ENCODE measurements at regions not wholly inside any gene's neighbourhood (a gene's known extent, or its start where the extent isn't known, plus 50 kb on each side); places are given as distances from the start of the nearest gene placed in this dataset.
"Not testable (repeated sequence)": the region's sequence is repeated elsewhere in the genome, so short reads cannot be mapped to it uniquely, and the experiment has no call there.

GRCh38 chr12:28709986-28710685 is 438.9 kb upstream of the FAR2 start:
- no peak overlapping the region for H3K4me3 ChIP-seq
- no peaks in the 10 kb centered on the region for H3K27me3 ChIP-seq
- H3K27ac ChIP-seq = no peak overlapping the region
- H3K4me1 ChIP-seq = no peaks in the 10 kb centered on the region
- H3K36me3 ChIP-seq = no peaks in the 10 kb centered on the region
- no peak for DNase-seq
- no peaks in the 10 kb centered on the region for H3K9me3 ChIP-seq (replicated peaks)

- Histone ChIP-seq H3K27ac (no peak overlapping the region), H3K9me3 (replicated peaks) (no peaks in the 10 kb centered on the region), H3K27me3 (no peaks in the 10 kb centered on the region), H3K4me3 (no peak overlapping the region), H3K36me3 (no peaks in the 10 kb centered on the region), H3K4me1 (no peaks in the 10 kb centered on the region)
- DNase-seq = no peak
Measured at GRCh38 chr12:28710882-28711281, 438.2 kb upstream of the FAR2 start.

GRCh38 chr12:28711421-28711820 is 437.7 kb upstream of the FAR2 start:
- H3K4me3 ChIP-seq = no peak overlapping the region
- no peaks in the 10 kb centered on the region for H3K4me1 ChIP-seq
- H3K27ac ChIP-seq = no peak overlapping the region
- no peaks in the 10 kb centered on the region for H3K9me3 ChIP-seq (replicated peaks)
- H3K36me3 ChIP-seq = no peaks in the 10 kb centered on the region
- no peak for DNase-seq
- no peaks in the 10 kb centered on the region for H3K27me3 ChIP-seq

GRCh38 chr12:28742791-28743190 is 406.3 kb upstream of the FAR2 start:
- Histone ChIP-seq H3K27ac (no peak overlapping the region), H3K4me3 (no peak overlapping the region), H3K27me3 (no peaks in the 10 kb centered on the region), H3K4me1 (no peaks in the 10 kb centered on the region), H3K36me3 (no peaks in the 10 kb centered on the region), H3K9me3 (replicated peaks) (no peaks in the 10 kb centered on the region)
- no peak for DNase-seq

- DNase-seq = no peak
- no peaks in the 10 kb centered on the region for H3K4me1 ChIP-seq
- H3K9me3 ChIP-seq (replicated peaks) = no peaks in the 10 kb centered on the region
- H3K36me3 ChIP-seq = no peaks in the 10 kb centered on the region
- H3K4me3 ChIP-seq = no peak overlapping the region
- H3K27me3 ChIP-seq = no peaks in the 10 kb centered on the region
- no peak overlapping the region for H3K27ac ChIP-seq
Measured at GRCh38 chr12:28746734-28747325, 402.2 kb upstream of the FAR2 start.

- DNase-seq = no peak
- Histone ChIP-seq H3K36me3 (no peaks in the 10 kb centered on the region), H3K4me1 (no peaks in the 10 kb centered on the region)
Measured at GRCh38 chr12:28750946-28751685, 398.0 kb upstream of the FAR2 start.

GRCh38 chr12:28755027-28755426 is 394.1 kb upstream of the FAR2 start:
- H3K27ac ChIP-seq = no peak overlapping the region
- no peak for DNase-seq
- H3K36me3 ChIP-seq = no peaks in the 10 kb centered on the region
- H3K4me3 ChIP-seq = no peak overlapping the region
- no peaks in the 10 kb centered on the region for H3K9me3 ChIP-seq (replicated peaks)
- H3K4me1 ChIP-seq = no peaks in the 10 kb centered on the region
- H3K27me3 ChIP-seq = no peaks in the 10 kb centered on the region

More at GRCh38 chr12:28750946-28751685, 398.0 kb upstream of the FAR2 start:
- H3K9me3 ChIP-seq (replicated peaks) = no peaks in the 10 kb centered on the region
- no peak overlapping the region for H3K27ac ChIP-seq
- H3K27me3 ChIP-seq = no peaks in the 10 kb centered on the region
- no peak overlapping the region for H3K4me3 ChIP-seq

- Histone ChIP-seq H3K4me3 (no peak overlapping the region), H3K27me3 (no peaks in the 10 kb centered on the region), H3K27ac (no peak overlapping the region), H3K36me3 (no peaks in the 10 kb centered on the region), H3K9me3 (replicated peaks) (no peaks in the 10 kb centered on the region), H3K4me1 (no peaks in the 10 kb centered on the region)
- no peak for DNase-seq
Measured at GRCh38 chr12:28759333-28759732, 389.7 kb upstream of the FAR2 start.

GRCh38 chr12:28760040-28760903 is 388.8 kb upstream of the FAR2 start:
- H3K9me3 ChIP-seq (replicated peaks); H3K36me3 ChIP-seq; H3K4me3 ChIP-seq; H3K27ac ChIP-seq; H3K4me1 ChIP-seq; H3K27me3 ChIP-seq; DNase-seq: not testable (repeated sequence)

GRCh38 chr12:28761897-28762296 is 387.2 kb upstream of the FAR2 start:
- H3K4me1 ChIP-seq; H3K9me3 ChIP-seq (replicated peaks); H3K27me3 ChIP-seq; H3K27ac ChIP-seq; H3K36me3 ChIP-seq; DNase-seq; H3K4me3 ChIP-seq: not testable (repeated sequence)

GRCh38 chr12:28766398-28766797 is 382.7 kb upstream of the FAR2 start:
- Histone ChIP-seq H3K4me1 (no peaks in the 10 kb centered on the region), H3K36me3 (no peaks in the 10 kb centered on the region), H3K4me3 (no peak overlapping the region), H3K27me3 (no peaks in the 10 kb centered on the region), H3K27ac (no peak overlapping the region), H3K9me3 (replicated peaks) (0 out of 2 replicates have a peak, but pooled peaks cover 3% of the 10 kb centered on the region)
- DNase-seq = no peak

- no peak overlapping the region for H3K4me3 ChIP-seq
- H3K4me1 ChIP-seq = no peaks in the 10 kb centered on the region
- H3K27me3 ChIP-seq = no peaks in the 10 kb centered on the region
- no peak for DNase-seq
- no peak overlapping the region for H3K27ac ChIP-seq
- 0 out of 2 replicates have a peak, but pooled peaks cover 3% of the 10 kb centered on the region for H3K9me3 ChIP-seq (replicated peaks)
- H3K36me3 ChIP-seq = no peaks in the 10 kb centered on the region
Measured at GRCh38 chr12:28767836-28768348, 381.2 kb upstream of the FAR2 start.

GRCh38 chr12:28770322-28770721 is 378.8 kb upstream of the FAR2 start:
- H3K27ac ChIP-seq = no peak overlapping the region
- no peak overlapping the region for H3K4me3 ChIP-seq
- H3K36me3 ChIP-seq = no peaks in the 10 kb centered on the region
- DNase-seq = no peak
- H3K4me1 ChIP-seq = no peaks in the 10 kb centered on the region
- H3K27me3 ChIP-seq = no peaks in the 10 kb centered on the region
- 0 out of 2 replicates have a peak, but pooled peaks cover 2% of the 10 kb centered on the region for H3K9me3 ChIP-seq (replicated peaks)

- no peaks in the 10 kb centered on the region for H3K36me3 ChIP-seq
Measured at GRCh38 chr12:28771968-28772367, 377.1 kb upstream of the FAR2 start.

More at GRCh38 chr12:28771968-28772367, 377.1 kb upstream of the FAR2 start:
- H3K4me3 ChIP-seq = no peak overlapping the region
- DNase-seq = no peak
- H3K27ac ChIP-seq = no peak overlapping the region
- H3K9me3 ChIP-seq (replicated peaks) = no peaks in the 10 kb centered on the region
- H3K27me3 ChIP-seq = no peaks in the 10 kb centered on the region
- no peaks in the 10 kb centered on the region for H3K4me1 ChIP-seq

All from SJCRH30 (cell line).